ENCODE measurements at regions not wholly inside any gene's neighbourhood (a gene's known extent, or its start where the extent isn't known, plus 50 kb on each side); places are given as distances from the start of the nearest gene placed in this dataset.

DNA sequence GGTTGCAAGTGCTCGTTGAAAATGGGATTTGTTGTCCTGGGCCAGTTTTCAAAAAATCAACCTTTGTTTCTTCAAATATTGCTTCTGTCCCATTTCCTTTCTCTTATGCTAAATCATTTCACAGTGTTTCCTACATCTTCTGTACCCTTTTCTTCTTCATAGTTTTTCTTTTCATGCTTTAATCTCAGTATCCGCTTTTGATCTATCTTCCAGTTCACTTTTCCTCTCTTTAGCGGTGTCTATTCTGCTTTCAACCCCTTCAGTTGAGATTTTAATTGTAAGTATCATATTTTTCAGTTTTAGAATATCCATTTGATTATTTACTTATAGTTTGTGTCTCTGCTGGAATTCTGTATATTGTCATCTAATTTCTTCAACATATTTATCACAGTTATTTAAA lies 311.7 kb upstream of the TPM1 start:
- TF ChIP-seq POLR2A (IDR thresholded peaks at IDR 0.05): no peak
- TF ChIP-seq, protein P1, sequence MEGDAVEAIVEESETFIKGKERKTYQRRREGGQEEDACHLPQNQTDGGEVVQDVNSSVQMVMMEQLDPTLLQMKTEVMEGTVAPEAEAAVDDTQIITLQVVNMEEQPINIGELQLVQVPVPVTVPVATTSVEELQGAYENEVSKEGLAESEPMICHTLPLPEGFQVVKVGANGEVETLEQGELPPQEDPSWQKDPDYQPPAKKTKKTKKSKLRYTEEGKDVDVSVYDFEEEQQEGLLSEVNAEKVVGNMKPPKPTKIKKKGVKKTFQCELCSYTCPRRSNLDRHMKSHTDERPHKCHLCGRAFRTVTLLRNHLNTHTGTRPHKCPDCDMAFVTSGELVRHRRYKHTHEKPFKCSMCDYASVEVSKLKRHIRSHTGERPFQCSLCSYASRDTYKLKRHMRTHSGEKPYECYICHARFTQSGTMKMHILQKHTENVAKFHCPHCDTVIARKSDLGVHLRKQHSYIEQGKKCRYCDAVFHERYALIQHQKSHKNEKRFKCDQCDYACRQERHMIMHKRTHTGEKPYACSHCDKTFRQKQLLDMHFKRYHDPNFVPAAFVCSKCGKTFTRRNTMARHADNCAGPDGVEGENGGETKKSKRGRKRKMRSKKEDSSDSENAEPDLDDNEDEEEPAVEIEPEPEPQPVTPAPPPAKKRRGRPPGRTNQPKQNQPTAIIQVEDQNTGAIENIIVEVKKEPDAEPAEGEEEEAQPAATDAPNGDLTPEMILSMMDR (IDR thresholded peaks at IDR 0.05): no peak

Data from heart left ventricle (tissue), 13 donors.